SK-N-MC (cell line): ENCODE measurements at regions not wholly inside any gene's neighbourhood (a gene's known extent, or its start where the extent isn't known, plus 50 kb on each side); places are given as distances from the start of the nearest gene placed in this dataset.

Experiments used
- DNase-seq: peaks from one replicate; pipeline ENCODE4 v3.0.0-alpha.2; 2011; ENCODE audit warnings: low read depth, low spot score
- H3K27ac ChIP-seq: fragments of 200-600 bp; sonication (generic); 2 replicates; pipeline ENCODE4 v1.5.1; 2016; ENCODE audit warnings: mixed run types
- H3K36me3 ChIP-seq: fragments of 200-600 bp; sonication (generic); 2 replicates; pipeline ENCODE4 v1.6.1; 2017; ENCODE audit warnings: antibody characterized with exemption, low read length, mixed read lengths; ENCODE audit not compliant: insufficient read depth
- H3K4me3 ChIP-seq: fragments of 200-600 bp; sonication (generic); 2 replicates; pipeline ENCODE4 v1.5.1; 2016
- H3K9ac ChIP-seq: fragments of 200-600 bp; sonication (generic); 2 replicates; pipeline ENCODE4 v1.8.0; 2017; ENCODE audit warnings: mixed run types, mixed read lengths; ENCODE audit not compliant: insufficient read length
- H3K9me3 ChIP-seq: fragments of 200-600 bp; sonication (generic); 2 replicates; pipeline ENCODE4 v1.6.1; 2017; ENCODE audit warnings: low read depth, mild to moderate bottlenecking, antibody characterized with exemption, low read length, moderate library complexity, mixed read lengths
- EZH2 ChIP-seq: fragments of 200-600 bp; sonication (generic); IDR thresholded peaks from one replicate; pipeline ENCODE4 v1.6.1; 2017; ENCODE audit warnings: antibody characterized with exemption
- FOXP2 ChIP-seq: optimal IDR thresholded peaks from 2 replicates; pipeline ENCODE3; 2011; ENCODE audit warnings: mild to moderate bottlenecking, moderate library complexity; ENCODE audit not compliant: insufficient read depth; ENCODE audit errors: extremely low read length, control extremely low read depth
- POLR2AphosphoS5 ChIP-seq: IDR thresholded peaks from 2 replicates; pipeline ENCODE4 v1.6.1; 2012; ENCODE audit warnings: mild to moderate bottlenecking, low read depth, low read length, borderline replicate concordance

- TF ChIP-seq FOXP2 (no peak), EZH2 (no peak), POLR2AphosphoS5 (no peak)
- no peak for DNase-seq
- Histone ChIP-seq H3K4me3 (no peak overlapping the region), H3K27ac (no peak overlapping the region), H3K9me3 (no peaks in the 10 kb centered on the region), H3K36me3 (no peaks in the 10 kb centered on the region), H3K9ac (no peak overlapping the region)
These were observed 158.8 kb downstream of the SMAD6 start for GRCh38 chr15:66860844-66861243.

- no peak overlapping the region for H3K27ac ChIP-seq
- TF ChIP-seq EZH2 (no peak), POLR2AphosphoS5 (no peak), FOXP2 (no peak)
- DNase-seq: no peak
- no peak overlapping the region for H3K4me3 ChIP-seq
- H3K36me3 ChIP-seq: no peaks in the 10 kb centered on the region
- H3K9ac ChIP-seq: peak overlapping the region; percentile 5
- H3K9me3 ChIP-seq: no peaks in the 10 kb centered on the region
These were observed 160.3 kb downstream of the SMAD6 start for GRCh38 chr15:66862111-66862939.

- Histone ChIP-seq H3K27ac (no peak overlapping the region), H3K9ac (no peak overlapping the region), H3K36me3 (no peaks in the 10 kb centered on the region), H3K9me3 (no peaks in the 10 kb centered on the region), H3K4me3 (no peak overlapping the region)
- TF ChIP-seq FOXP2: no peak
- TF ChIP-seq EZH2: no peak
- TF ChIP-seq POLR2AphosphoS5: no peak
- DNase-seq: no peak
These were observed 160.9 kb downstream of the SMAD6 start for GRCh38 chr15:66862940-66863335.

- Histone ChIP-seq H3K36me3 (no peaks in the 10 kb centered on the region), H3K27ac (no peak overlapping the region), H3K9ac (no peak overlapping the region), H3K4me3 (no peak overlapping the region), H3K9me3 (no peaks in the 10 kb centered on the region)
- no peak for DNase-seq
- TF ChIP-seq FOXP2 (no peak), POLR2AphosphoS5 (no peak), EZH2 (no peak)
These were observed 161.5 kb downstream of the SMAD6 start for GRCh38 chr15:66863390-66864085.

GRCh38 chr15:66864086-66864830 lies 162.2 kb downstream of the SMAD6 start:
- no peaks in the 10 kb centered on the region for H3K9me3 ChIP-seq

GRCh38 chr15:66864871-66865281 lies 162.8 kb downstream of the SMAD6 start:
- no peak for DNase-seq
- Histone ChIP-seq H3K9ac (no peak overlapping the region), H3K27ac (no peak overlapping the region)

More at GRCh38 chr15:66864086-66864830, 162.2 kb downstream of the SMAD6 start:
- Histone ChIP-seq H3K36me3 (no peaks in the 10 kb centered on the region), H3K4me3 (no peak overlapping the region), H3K9ac (no peak overlapping the region), H3K27ac (no peak overlapping the region)
- TF ChIP-seq POLR2AphosphoS5 (no peak), EZH2 (no peak), FOXP2 (no peak)
- no peak for DNase-seq

GRCh38 chr15:66865622-66866611 lies 163.9 kb downstream of the SMAD6 start:
- DNase-seq: no peak
- no peak overlapping the region for H3K9ac ChIP-seq

More at GRCh38 chr15:66864871-66865281, 162.8 kb downstream of the SMAD6 start:
- H3K4me3 ChIP-seq: no peak overlapping the region
- TF ChIP-seq POLR2AphosphoS5 (no peak), EZH2 (no peak), FOXP2 (no peak)
- no peaks in the 10 kb centered on the region for H3K36me3 ChIP-seq
- H3K9me3 ChIP-seq: no peaks in the 10 kb centered on the region

GRCh38 chr15:66866656-66867055 lies 164.6 kb downstream of the SMAD6 start:
- Histone ChIP-seq H3K27ac (no peak overlapping the region), H3K36me3 (no peaks in the 10 kb centered on the region), H3K9me3 (no peaks in the 10 kb centered on the region), H3K4me3 (no peak overlapping the region), H3K9ac (no peak overlapping the region)
- TF ChIP-seq POLR2AphosphoS5 (no peak), FOXP2 (no peak), EZH2 (no peak)
- DNase-seq: no peak

More at GRCh38 chr15:66865622-66866611, 163.9 kb downstream of the SMAD6 start:
- Histone ChIP-seq H3K27ac (no peak overlapping the region), H3K4me3 (no peak overlapping the region), H3K36me3 (no peaks in the 10 kb centered on the region), H3K9me3 (no peaks in the 10 kb centered on the region)
- TF ChIP-seq POLR2AphosphoS5: no peak
